GM12878 (cell line): ENCODE measurements at regions not wholly inside any gene's neighbourhood (a gene's known extent, or its start where the extent isn't known, plus 50 kb on each side); places are given as distances from the start of the nearest gene placed in this dataset.
"Not testable (repeated sequence)": the region's sequence is repeated elsewhere in the genome, so short reads cannot be mapped to it uniquely, and the experiment has no call there.

Experiments
- ATAC-seq: fragments of 200-7000 bp; cut with Tn5 transposase; 3 replicates; pipeline ENCODE4 v1.9.1; 2020; ENCODE audit warnings: mild to moderate bottlenecking, moderate library complexity
- BruUV-seq: library from RNA; stranded (reverse); fragments of 400-500 nt; replicated peaks from 2 replicates; lab custom pipeline; 2021; lab: Mats Ljungman, UMichigan
- CTCF ChIA-PET: fragments of 300-600 bp; sonication (Branson Sonifier 250); formaldehyde crosslinking; extraction: SDS; loops from one replicate; lab custom pipeline; 2021; ENCODE audit warnings: inconsistent platforms; lab: Yijun Ruan, JAX
- POLR2A ChIA-PET: fragments of 350-600 bp; formaldehyde crosslinking; extraction: SDS; loops from one replicate; lab custom pipeline; 2021; ENCODE audit warnings: inconsistent platforms; lab: Charles Lee
- RAD21 ChIA-PET: fragments of 300-600 bp; sonication (Branson Sonifier 250); formaldehyde crosslinking; loops from one replicate; lab custom pipeline; 2023; ENCODE audit warnings: antibody characterized with exemption; ENCODE audit not compliant: unreplicated experiment; lab: Charles Lee
- SMC1A ChIA-PET: fragments of 300-600 bp; sonication (Branson Sonifier 250); formaldehyde crosslinking; loops from one replicate; lab custom pipeline; 2023; ENCODE audit not compliant: unreplicated experiment, uncharacterized antibody; lab: Charles Lee
- DNase-seq: peaks from one replicate; pipeline ENCODE4 v3.0.0-alpha.2; 2011; ENCODE audit warnings: low read depth, low spot score
- FAIRE-seq: peaks from 3 replicates; lab custom pipeline; 2011; peaks lifted over from hg19 to GRCh38; lab: Jason Lieb, UNC
- H2AFZ ChIP-seq: 2 replicates; pipeline ENCODE4 v1.6.0; 2011; ENCODE audit warnings: low read depth, low read length, control low read depth; ENCODE audit not compliant: control insufficient read depth
- H3K27ac ChIP-seq: 2 replicates; pipeline ENCODE4 v1.5.1; 2011; ENCODE audit warnings: control low read depth; ENCODE audit not compliant: control insufficient read depth, insufficient read depth
- H3K27me3 ChIP-seq, 2 experiments: replicated peaks in 1 of 2; 2 replicates each; pipeline versions ENCODE4 v1.6.0 to v1.6.1; 2011; ENCODE audit warnings: low read length in 1 of 2; ENCODE audit not compliant: control insufficient read depth in 2 of 2, insufficient read depth in 2 of 2
- H3K36me3 ChIP-seq, 2 experiments: 2 replicates each; pipeline ENCODE4 v1.5.1; 2011; ENCODE audit warnings: low read length in 1 of 2; ENCODE audit not compliant: control insufficient read depth in 2 of 2, insufficient read depth in 2 of 2
- H3K4me1 ChIP-seq: 2 replicates; pipeline ENCODE4 v1.6.1; 2011; ENCODE audit warnings: mild to moderate bottlenecking, low read length, moderate library complexity, mixed read lengths; ENCODE audit not compliant: control insufficient read depth, insufficient read depth
- H3K4me2 ChIP-seq: 2 replicates; pipeline ENCODE4 v1.6.0; 2011; ENCODE audit warnings: control low read depth; ENCODE audit not compliant: control insufficient read depth, insufficient read depth
- H3K4me3 ChIP-seq: fragments of 200-600 bp; sonication (generic); 2 replicates; pipeline ENCODE4 v1.5.1; 2016
- H3K79me2 ChIP-seq: 2 replicates; pipeline ENCODE4 v1.6.0; 2011; ENCODE audit warnings: low read length; ENCODE audit not compliant: control insufficient read depth, insufficient read depth
- H3K9ac ChIP-seq: 2 replicates; pipeline ENCODE4 v1.8.0; 2011; ENCODE audit warnings: low read length, control low read depth, mixed read lengths; ENCODE audit not compliant: control insufficient read depth, insufficient read depth
- H3K9me3 ChIP-seq: replicated peaks from 3 replicates; pipeline ENCODE4 v1.5.1; 2011; ENCODE audit warnings: mild to moderate bottlenecking, low read length; ENCODE audit not compliant: control insufficient read depth, insufficient read depth
- H4K20me1 ChIP-seq: 2 replicates; pipeline ENCODE4 v1.6.0; 2011; ENCODE audit not compliant: control insufficient read depth, insufficient read depth
- IKZF2 ChIP-seq, 2 experiments: fragments of 450-650 bp; IDR thresholded peaks; 2 replicates each; pipeline ENCODE4 v1.6.1; 2017; ENCODE audit warnings: mild to moderate bottlenecking in 2 of 2, moderate library complexity in 2 of 2
- KDM1A ChIP-seq: fragments of 200-600 bp; sonication (generic); IDR thresholded peaks from 2 replicates; pipeline ENCODE4 v1.6.1; 2016; ENCODE audit warnings: borderline replicate concordance
- ZSCAN29 ChIP-seq: fragments of 450-650 bp; IDR thresholded peaks from 2 replicates; pipeline ENCODE4 v1.6.1; 2017; ENCODE audit warnings: mild to moderate bottlenecking, moderate library complexity
- WGBS: methylation state at CpG from one replicate; pipeline ENCODE4 v1.1.6; 2016; ENCODE audit warnings: low lambda C conversion rate; ENCODE audit not compliant: insufficient replicate concordance, insufficient coverage; ENCODE audit errors: missing lambda C conversion rate; 5-methylcytosine and 5-hydroxymethylcytosine counted together
- in situ Hi-C: fragments of 300-500 bp; cut with MboI; formaldehyde crosslinking; loops from 9 replicates; pipeline ENCODE4 v1.14.3; 2018; ENCODE audit warnings: mixed read lengths
- intact Hi-C: fragments of 100-400 bp; cut with micrococcal nuclease; formaldehyde crosslinking; loops from one replicate; pipeline ENCODE4 v1.14.2; 2022; ENCODE audit not compliant: unreplicated experiment
- TF ChIP-seq, protein P1 (sequence below), 3 experiments: IDR thresholded peaks in 2 of 3; conservative IDR thresholded peaks in 1 of 3; 2 replicates each; pipeline ENCODE4 v1.5.1; 2011; ENCODE audit warnings: low read depth in 3 of 3, low read length in 3 of 3, mild to moderate bottlenecking in 3 of 3, control low read depth in 2 of 3, moderate library complexity in 2 of 3, inconsistent platforms in 1 of 3, mixed read lengths in 1 of 3; ENCODE audit not compliant: control insufficient read depth in 2 of 3, insufficient read depth in 1 of 3; ENCODE audit errors: extremely low read depth in 1 of 3
- TF ChIP-seq, protein P2 (sequence below): fragments of 450-650 bp; conservative IDR thresholded peaks from 2 replicates; pipeline ENCODE4 v1.6.1; 2017; ENCODE audit warnings: mild to moderate bottlenecking, moderate library complexity
- TF ChIP-seq, protein P3 (sequence below): fragments of 450-650 bp; IDR thresholded peaks from 2 replicates; pipeline ENCODE4 v1.6.1; 2017; ENCODE audit warnings: mild to moderate bottlenecking, low read depth, inconsistent platforms; ENCODE audit not compliant: poor library complexity, severe bottlenecking

DNA sequence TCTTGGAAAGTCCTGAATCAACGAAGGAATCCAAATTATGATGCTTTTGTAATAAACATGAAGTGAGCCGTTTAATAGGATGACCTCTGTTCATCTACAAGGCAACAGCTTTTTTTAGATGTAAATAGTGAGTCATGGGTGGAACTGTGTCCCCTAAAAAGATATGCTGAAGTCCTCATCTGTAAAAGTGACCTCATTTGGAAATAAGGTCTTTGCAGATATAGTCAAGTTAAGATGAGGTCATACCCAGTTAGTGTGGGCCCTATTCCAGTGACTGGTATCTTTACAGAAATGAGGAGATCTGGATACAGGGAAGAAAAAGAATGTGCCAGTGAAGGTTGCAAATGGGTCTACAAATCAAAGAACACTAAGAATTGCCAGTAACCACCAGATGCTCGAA, 1287.3 kb upstream of the ADGRL4 start:
- intact Hi-C loops: no loop called here

DNA sequence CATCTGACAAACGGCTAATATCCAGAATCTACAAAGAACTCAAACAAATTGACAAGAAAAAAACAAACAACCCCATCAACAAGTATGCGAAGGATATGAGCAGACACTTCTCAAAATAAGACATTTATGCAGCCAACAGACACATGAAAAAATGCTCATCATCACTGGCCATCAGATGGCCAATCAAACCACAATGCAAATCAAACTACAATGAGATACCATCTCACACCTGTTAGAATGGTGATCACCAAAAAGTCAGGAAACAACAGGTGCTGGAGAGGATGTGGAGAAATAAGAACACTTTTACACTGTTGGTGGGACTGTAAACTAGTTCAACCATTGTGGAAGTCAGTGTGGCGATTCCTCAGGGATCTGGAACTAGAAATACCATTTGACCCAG, 1282.2 kb upstream of the ADGRL4 start:
- H3K27ac ChIP-seq, H3K4me1 ChIP-seq, H3K9ac ChIP-seq, H3K27me3 ChIP-seq, DNase-seq, POLR2A ChIA-PET, FAIRE-seq, intact Hi-C loops, ATAC-seq, H4K20me1 ChIP-seq, RAD21 ChIA-PET, H2AFZ ChIP-seq, H3K4me3 ChIP-seq, H3K9me3 ChIP-seq, CTCF ChIA-PET, H3K79me2 ChIP-seq, BruUV-seq, in situ Hi-C loops, SMC1A ChIA-PET, H3K36me3 ChIP-seq, H3K4me2 ChIP-seq: not testable (repeated sequence)
- 20% methylated on average over 3 of the region's 3 CpGs for WGBS

More for the DNA sequence above, 1287.3 kb upstream of the ADGRL4 start:
- no peak overlapping the region for H3K4me3 ChIP-seq
- no TSS peak for BruUV-seq
- no peaks in the 10 kb centered on the region for H3K36me3 ChIP-seq
- in situ Hi-C loops: no loop called here
- 20% methylated on average over 3 of the region's 3 CpGs for WGBS
- no peak for FAIRE-seq
- H3K9me3 ChIP-seq: no peaks in the 10 kb centered on the region
- SMC1A ChIA-PET: no interaction called here
- CTCF ChIA-PET: no interaction called here
- H3K27me3 ChIP-seq: no peaks in the 10 kb centered on the region
- no peaks in the 10 kb centered on the region for H3K79me2 ChIP-seq
- ATAC-seq: no peak
- H3K4me2 ChIP-seq: no peak overlapping the region
- TF ChIP-seq, protein P1, sequence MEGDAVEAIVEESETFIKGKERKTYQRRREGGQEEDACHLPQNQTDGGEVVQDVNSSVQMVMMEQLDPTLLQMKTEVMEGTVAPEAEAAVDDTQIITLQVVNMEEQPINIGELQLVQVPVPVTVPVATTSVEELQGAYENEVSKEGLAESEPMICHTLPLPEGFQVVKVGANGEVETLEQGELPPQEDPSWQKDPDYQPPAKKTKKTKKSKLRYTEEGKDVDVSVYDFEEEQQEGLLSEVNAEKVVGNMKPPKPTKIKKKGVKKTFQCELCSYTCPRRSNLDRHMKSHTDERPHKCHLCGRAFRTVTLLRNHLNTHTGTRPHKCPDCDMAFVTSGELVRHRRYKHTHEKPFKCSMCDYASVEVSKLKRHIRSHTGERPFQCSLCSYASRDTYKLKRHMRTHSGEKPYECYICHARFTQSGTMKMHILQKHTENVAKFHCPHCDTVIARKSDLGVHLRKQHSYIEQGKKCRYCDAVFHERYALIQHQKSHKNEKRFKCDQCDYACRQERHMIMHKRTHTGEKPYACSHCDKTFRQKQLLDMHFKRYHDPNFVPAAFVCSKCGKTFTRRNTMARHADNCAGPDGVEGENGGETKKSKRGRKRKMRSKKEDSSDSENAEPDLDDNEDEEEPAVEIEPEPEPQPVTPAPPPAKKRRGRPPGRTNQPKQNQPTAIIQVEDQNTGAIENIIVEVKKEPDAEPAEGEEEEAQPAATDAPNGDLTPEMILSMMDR (IDR thresholded peaks at IDR 0.05 in 2 of 3, conservative IDR thresholded peaks at IDR 0.05 in 1 of 3; ENCODE audit: control insufficient read depth in 2 of 3, extremely low read depth in 1 of 3, insufficient read depth in 1 of 3, low read depth in 3 of 3, low read length in 3 of 3): no peak
- TF ChIP-seq, protein P2, sequence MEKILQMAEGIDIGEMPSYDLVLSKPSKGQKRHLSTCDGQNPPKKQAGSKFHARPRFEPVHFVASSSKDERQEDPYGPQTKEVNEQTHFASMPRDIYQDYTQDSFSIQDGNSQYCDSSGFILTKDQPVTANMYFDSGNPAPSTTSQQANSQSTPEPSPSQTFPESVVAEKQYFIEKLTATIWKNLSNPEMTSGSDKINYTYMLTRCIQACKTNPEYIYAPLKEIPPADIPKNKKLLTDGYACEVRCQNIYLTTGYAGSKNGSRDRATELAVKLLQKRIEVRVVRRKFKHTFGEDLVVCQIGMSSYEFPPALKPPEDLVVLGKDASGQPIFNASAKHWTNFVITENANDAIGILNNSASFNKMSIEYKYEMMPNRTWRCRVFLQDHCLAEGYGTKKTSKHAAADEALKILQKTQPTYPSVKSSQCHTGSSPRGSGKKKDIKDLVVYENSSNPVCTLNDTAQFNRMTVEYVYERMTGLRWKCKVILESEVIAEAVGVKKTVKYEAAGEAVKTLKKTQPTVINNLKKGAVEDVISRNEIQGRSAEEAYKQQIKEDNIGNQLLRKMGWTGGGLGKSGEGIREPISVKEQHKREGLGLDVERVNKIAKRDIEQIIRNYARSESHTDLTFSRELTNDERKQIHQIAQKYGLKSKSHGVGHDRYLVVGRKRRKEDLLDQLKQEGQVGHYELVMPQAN: no peak
- TF ChIP-seq KDM1A (no peak), IKZF2 (IDR thresholded peaks at IDR 0.05) (no peak), ZSCAN29 (no peak)
- TF ChIP-seq, protein P3, sequence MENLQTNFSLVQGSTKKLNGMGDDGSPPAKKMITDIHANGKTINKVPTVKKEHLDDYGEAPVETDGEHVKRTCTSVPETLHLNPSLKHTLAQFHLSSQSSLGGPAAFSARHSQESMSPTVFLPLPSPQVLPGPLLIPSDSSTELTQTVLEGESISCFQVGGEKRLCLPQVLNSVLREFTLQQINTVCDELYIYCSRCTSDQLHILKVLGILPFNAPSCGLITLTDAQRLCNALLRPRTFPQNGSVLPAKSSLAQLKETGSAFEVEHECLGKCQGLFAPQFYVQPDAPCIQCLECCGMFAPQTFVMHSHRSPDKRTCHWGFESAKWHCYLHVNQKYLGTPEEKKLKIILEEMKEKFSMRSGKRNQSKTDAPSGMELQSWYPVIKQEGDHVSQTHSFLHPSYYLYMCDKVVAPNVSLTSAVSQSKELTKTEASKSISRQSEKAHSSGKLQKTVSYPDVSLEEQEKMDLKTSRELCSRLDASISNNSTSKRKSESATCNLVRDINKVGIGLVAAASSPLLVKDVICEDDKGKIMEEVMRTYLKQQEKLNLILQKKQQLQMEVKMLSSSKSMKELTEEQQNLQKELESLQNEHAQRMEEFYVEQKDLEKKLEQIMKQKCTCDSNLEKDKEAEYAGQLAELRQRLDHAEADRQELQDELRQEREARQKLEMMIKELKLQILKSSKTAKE: no peak
- RAD21 ChIA-PET: no interaction called here
- POLR2A ChIA-PET: no interaction called here
- DNase-seq: no peak
- H2AFZ ChIP-seq: no peak overlapping the region
- no peaks in the 10 kb centered on the region for H3K4me1 ChIP-seq
- no peak overlapping the region for H3K9ac ChIP-seq
- H3K27ac ChIP-seq: no peak overlapping the region
- no peaks in the 10 kb centered on the region; the same call in 1 of the 2 replicates for H4K20me1 ChIP-seq
